HG02938 (cell line): ENCODE measurements at regions not wholly inside any gene's neighbourhood (a gene's known extent, or its start where the extent isn't known, plus 50 kb on each side); places are given as distances from the start of the nearest gene placed in this dataset.

Source experiments
- ATAC-seq: cut with Tn5 transposase; IDR thresholded peaks from one replicate; pipeline ENCODE4 v1.9.1; 2021; ENCODE audit warnings: mild to moderate bottlenecking, moderate library complexity; ENCODE audit not compliant: unreplicated experiment

- no peak for ATAC-seq
Measured at GRCh38 chr13:31675440-31675953, 63.8 kb upstream of the RXFP2 start.

- ATAC-seq, result no peak
Measured at GRCh38 chr13:31681133-31681532, 58.2 kb upstream of the RXFP2 start.

- no peak for ATAC-seq
Measured at GRCh38 chr13:31684466-31684865, 54.9 kb upstream of the RXFP2 start.

- no peak for ATAC-seq
Measured at GRCh38 chr13:31686670-31687425, 52.5 kb upstream of the RXFP2 start.
